Urothelium cell line (cell line): ENCODE measurements at regions not wholly inside any gene's neighbourhood (a gene's known extent, or its start where the extent isn't known, plus 50 kb on each side); places are given as distances from the start of the nearest gene placed in this dataset.
"Not testable (repeated sequence)": the region's sequence is repeated elsewhere in the genome, so short reads cannot be mapped to it uniquely, and the experiment has no call there.

Experiments used
- DNase-seq: peaks from one replicate; pipeline ENCODE4 v3.0.0; 2011; ENCODE audit warnings: low spot score, mixed read lengths
- FAIRE-seq: peaks from 2 replicates; lab custom pipeline; 2011; peaks lifted over from hg19 to GRCh38; lab: Jason Lieb, UNC

GRCh38 chr10:8172604-8173003 lies 118.1 kb downstream of the GATA3 start:
- FAIRE-seq = peak; percentile 89
- no peak for DNase-seq

- DNase-seq = no peak
- no peak for FAIRE-seq
Measured at GRCh38 chr10:8173243-8173865, 118.9 kb downstream of the GATA3 start.

- DNase-seq = no peak
- no peak for FAIRE-seq
Measured at GRCh38 chr10:8173866-8174243, 119.4 kb downstream of the GATA3 start.

GRCh38 chr10:8174762-8175161 lies 120.3 kb downstream of the GATA3 start:
- FAIRE-seq (no peak), DNase-seq (no peak)

- not testable (repeated sequence) for FAIRE-seq
Measured at GRCh38 chr10:8177526-8177925, 123.0 kb downstream of the GATA3 start.

GRCh38 chr10:8179773-8180172 lies 125.3 kb downstream of the GATA3 start:
- not testable (repeated sequence) for FAIRE-seq, DNase-seq

More at GRCh38 chr10:8177526-8177925, 123.0 kb downstream of the GATA3 start:
- not testable (repeated sequence) for DNase-seq

GRCh38 chr10:8180360-8181109 lies 126.0 kb downstream of the GATA3 start:
- no peak for FAIRE-seq
- no peak for DNase-seq

- no peak for FAIRE-seq
- no peak for DNase-seq
Measured at GRCh38 chr10:8181496-8182157, 127.1 kb downstream of the GATA3 start.

GRCh38 chr10:8182806-8183205 lies 128.3 kb downstream of the GATA3 start:
- no peak for FAIRE-seq
- no peak for DNase-seq

- DNase-seq (peak; percentile 33), FAIRE-seq (no peak)
Measured at GRCh38 chr10:8183241-8183704, 128.8 kb downstream of the GATA3 start.

- FAIRE-seq (no peak), DNase-seq (no peak)
Measured at GRCh38 chr10:8187171-8187666, 132.7 kb downstream of the GATA3 start.

- no peak for DNase-seq
- FAIRE-seq = no peak
Measured at GRCh38 chr10:8189458-8189857, 135.0 kb downstream of the GATA3 start.

GRCh38 chr10:8192301-8192700 lies 137.8 kb downstream of the GATA3 start:
- DNase-seq (no peak), FAIRE-seq (no peak)

GRCh38 chr10:8193546-8193945 lies 139.1 kb downstream of the GATA3 start:
- no peak for DNase-seq
- FAIRE-seq = no peak

- DNase-seq (no peak), FAIRE-seq (no peak)
Measured at GRCh38 chr10:8194050-8194449, 139.6 kb downstream of the GATA3 start.

GRCh38 chr10:8206882-8207281 lies 152.4 kb downstream of the GATA3 start:
- DNase-seq (no peak), FAIRE-seq (no peak)

GRCh38 chr10:8211631-8212030 lies 157.1 kb downstream of the GATA3 start:
- FAIRE-seq = no peak
- DNase-seq = no peak

- FAIRE-seq (no peak), DNase-seq (no peak)
Measured at GRCh38 chr10:8213735-8214134, 159.2 kb downstream of the GATA3 start.

GRCh38 chr10:8214587-8214986 lies 160.1 kb downstream of the GATA3 start:
- no peak for DNase-seq
- no peak for FAIRE-seq

GRCh38 chr10:8216893-8217292 lies 162.4 kb downstream of the GATA3 start:
- no peak for FAIRE-seq
- no peak for DNase-seq

- DNase-seq = no peak
- no peak for FAIRE-seq
Measured at GRCh38 chr10:8221451-8221850, 167.0 kb downstream of the GATA3 start.

GRCh38 chr10:8224591-8224990 lies 170.1 kb downstream of the GATA3 start:
- FAIRE-seq = no peak

More at GRCh38 chr10:8224591-8224990, 170.1 kb downstream of the GATA3 start:
- DNase-seq = no peak
